H9 (cell line): ENCODE measurements at regions not wholly inside any gene's neighbourhood (a gene's known extent, or its start where the extent isn't known, plus 50 kb on each side); places are given as distances from the start of the nearest gene placed in this dataset.

Experiments
- DNase-seq: peaks from one replicate; pipeline ENCODE4 v3.0.0-alpha.2; 2017
- H2AFZ ChIP-seq: one replicate; pipeline ENCODE4 v1.6.1; 2013; ENCODE audit warnings: mild to moderate bottlenecking, low read length, control low read depth, moderate library complexity
- H2AK5ac ChIP-seq: 2 replicates; pipeline ENCODE4 v1.6.1; 2013; ENCODE audit warnings: low read length, control low read depth, mixed read lengths; ENCODE audit not compliant: insufficient read length
- H2BK120ac ChIP-seq: one replicate; pipeline ENCODE4 v1.6.1; 2013; ENCODE audit warnings: low read depth, mild to moderate bottlenecking, low read length, control low read depth, inconsistent platforms; ENCODE audit not compliant: poor library complexity, severe bottlenecking
- H2BK12ac ChIP-seq: 2 replicates; pipeline ENCODE4 v1.6.1; 2013; ENCODE audit warnings: low read length, control low read depth, mixed read lengths, low read depth; ENCODE audit not compliant: insufficient read length
- H2BK15ac ChIP-seq: 2 replicates; pipeline ENCODE4 v1.6.1; 2013; ENCODE audit warnings: low read depth, low read length, control low read depth
- H2BK20ac ChIP-seq: one replicate; pipeline ENCODE4 v1.6.1; 2013; ENCODE audit warnings: low read depth, mild to moderate bottlenecking, low read length, control low read depth, inconsistent platforms; ENCODE audit not compliant: poor library complexity, severe bottlenecking
- H2BK5ac ChIP-seq: 2 replicates; pipeline ENCODE4 v1.6.1; 2013; ENCODE audit warnings: low read length, control low read depth, mixed read lengths; ENCODE audit not compliant: insufficient read length
- H3K14ac ChIP-seq: 2 replicates; pipeline ENCODE4 v1.6.1; 2013; ENCODE audit warnings: low read length, control low read depth; ENCODE audit not compliant: insufficient read depth
- H3K18ac ChIP-seq: 2 replicates; pipeline ENCODE4 v1.6.1; 2013; ENCODE audit warnings: low read depth, mild to moderate bottlenecking, mixed read lengths, low read length, control low read depth; ENCODE audit not compliant: insufficient read length
- H3K23ac ChIP-seq: 2 replicates; pipeline ENCODE4 v1.6.1; 2013; ENCODE audit warnings: low read length, control low read depth, mixed read lengths, low read depth; ENCODE audit not compliant: insufficient read length
- H3K23me2 ChIP-seq: 2 replicates; pipeline ENCODE4 v1.6.1; 2013; ENCODE audit warnings: low read depth, mild to moderate bottlenecking, mixed read lengths, low read length, control low read depth; ENCODE audit not compliant: insufficient read length, poor library complexity, severe bottlenecking
- H3K27ac ChIP-seq: 2 replicates; pipeline ENCODE4 v1.5.1; 2013; ENCODE audit warnings: low read length, control low read depth, mixed read lengths, low read depth; ENCODE audit not compliant: insufficient read length
- H3K27me3 ChIP-seq: 2 replicates; pipeline ENCODE4 v1.6.1; 2013; ENCODE audit warnings: low read length, control low read depth, inconsistent platforms; ENCODE audit not compliant: insufficient read depth
- H3K4ac ChIP-seq: 2 replicates; pipeline ENCODE4 v1.6.1; 2013; ENCODE audit warnings: low read depth, mild to moderate bottlenecking, control low read depth, inconsistent platforms, low read length, moderate library complexity
- H3K4me1 ChIP-seq: 2 replicates; pipeline ENCODE4 v1.6.1; 2013; ENCODE audit warnings: low read length, control low read depth, inconsistent platforms; ENCODE audit not compliant: insufficient read depth
- H3K4me2 ChIP-seq: 2 replicates; pipeline ENCODE4 v1.6.1; 2013; ENCODE audit warnings: low read length, control low read depth, mixed read lengths; ENCODE audit not compliant: insufficient read length, insufficient read depth
- H3K56ac ChIP-seq: 2 replicates; pipeline ENCODE4 v1.6.1; 2013; ENCODE audit warnings: low read depth, mild to moderate bottlenecking, mixed read lengths, low read length, control low read depth; ENCODE audit not compliant: insufficient read length
- H3K79me1 ChIP-seq: 2 replicates; pipeline ENCODE4 v1.6.1; 2013; ENCODE audit warnings: low read depth, mild to moderate bottlenecking, moderate library complexity, low read length, control low read depth, inconsistent platforms; ENCODE audit not compliant: insufficient read depth, poor library complexity, severe bottlenecking
- H3K79me2 ChIP-seq: 2 replicates; pipeline ENCODE4 v1.6.1; 2013; ENCODE audit warnings: low read length, control low read depth, inconsistent platforms; ENCODE audit not compliant: insufficient read depth
- H3K9ac ChIP-seq: 2 replicates; pipeline ENCODE4 v1.6.1; 2013; ENCODE audit warnings: low read length, control low read depth, mixed read lengths; ENCODE audit not compliant: insufficient read length; ENCODE audit errors: extremely low read depth
- H3K9me3 ChIP-seq: one replicate; pipeline ENCODE4 v1.6.1; 2013; ENCODE audit warnings: low read depth, low read length, inconsistent platforms; ENCODE audit not compliant: control insufficient read depth
- H3T11ph ChIP-seq: one replicate; pipeline ENCODE4 v1.6.1; 2013; ENCODE audit warnings: mild to moderate bottlenecking, low read length, control low read depth, inconsistent platforms
- H4K20me1 ChIP-seq: one replicate; pipeline ENCODE4 v1.6.1; 2013; ENCODE audit not compliant: control insufficient read depth, insufficient read length, insufficient read depth
- H4K5ac ChIP-seq: 2 replicates; pipeline ENCODE4 v1.6.1; 2013; ENCODE audit warnings: low read depth, mild to moderate bottlenecking, mixed read lengths, low read length, control low read depth; ENCODE audit not compliant: insufficient read length
- H4K8ac ChIP-seq: replicated peaks from 2 replicates; pipeline ENCODE4 v1.6.1; 2013; ENCODE audit warnings: low read length, control low read depth, mixed read lengths, low read depth; ENCODE audit not compliant: insufficient read length
- H4K91ac ChIP-seq: 2 replicates; pipeline ENCODE4 v1.6.1; 2013; ENCODE audit warnings: low read depth, mild to moderate bottlenecking, moderate library complexity, mixed read lengths, low read length, control low read depth; ENCODE audit not compliant: insufficient read length
- H3K27ac Mint-ChIP-seq, 3 experiments: 2 replicates in 2 of 3; 3 replicates in 1 of 3; pipeline ENCODE4 v1.8.0; 2020 to 2021; ENCODE audit warnings: mixed read lengths in 3 of 3, mild to moderate bottlenecking in 1 of 3, moderate library complexity in 1 of 3
- H3K27me3 Mint-ChIP-seq: 2 replicates; pipeline ENCODE4 v1.8.0; 2021; ENCODE audit warnings: low read depth, mild to moderate bottlenecking, moderate library complexity, mixed read lengths
- H3K36me3 Mint-ChIP-seq, 3 experiments: 2 replicates in 2 of 3; 3 replicates in 1 of 3; pipeline ENCODE4 v1.8.0; 2020 to 2021; ENCODE audit warnings: low read depth in 3 of 3, mixed read lengths in 3 of 3; ENCODE audit not compliant: insufficient read depth in 1 of 3
- H3K4me1 Mint-ChIP-seq, 2 experiments: 2 replicates each; pipeline ENCODE4 v1.8.0; 2020; ENCODE audit warnings: mixed read lengths in 2 of 2
- H3K4me3 Mint-ChIP-seq, 2 experiments: 2 replicates in 1 of 2; 3 replicates in 1 of 2; pipeline ENCODE4 v1.8.0; 2020 to 2021; ENCODE audit warnings: mild to moderate bottlenecking in 2 of 2, mixed read lengths in 2 of 2, moderate library complexity in 1 of 2
- H3K9me3 Mint-ChIP-seq, 2 experiments: 2 replicates in 1 of 2; 3 replicates in 1 of 2; pipeline ENCODE4 v1.8.0; 2020; ENCODE audit warnings: mild to moderate bottlenecking in 2 of 2, mixed read lengths in 2 of 2, moderate library complexity in 1 of 2
- WGBS: extraction: QIAGEN DNeasy Blood & Tissue Kit; methylation state at CpG from one replicate; pipeline ENCODE4 v1.1.7; 2013; ENCODE audit warnings: missing lambda C conversion rate, low lambda C conversion rate, mixed read lengths; ENCODE audit not compliant: insufficient read length; ENCODE audit errors: extremely low coverage; 5-methylcytosine and 5-hydroxymethylcytosine counted together
- TF ChIP-seq, protein P1 (sequence below): fragments of 200-600 bp; sonication (generic); conservative IDR thresholded peaks from 3 replicates; pipeline ENCODE4 v1.8.0; 2021; ENCODE audit warnings: antibody characterized with exemption, mild to moderate bottlenecking

DNA sequence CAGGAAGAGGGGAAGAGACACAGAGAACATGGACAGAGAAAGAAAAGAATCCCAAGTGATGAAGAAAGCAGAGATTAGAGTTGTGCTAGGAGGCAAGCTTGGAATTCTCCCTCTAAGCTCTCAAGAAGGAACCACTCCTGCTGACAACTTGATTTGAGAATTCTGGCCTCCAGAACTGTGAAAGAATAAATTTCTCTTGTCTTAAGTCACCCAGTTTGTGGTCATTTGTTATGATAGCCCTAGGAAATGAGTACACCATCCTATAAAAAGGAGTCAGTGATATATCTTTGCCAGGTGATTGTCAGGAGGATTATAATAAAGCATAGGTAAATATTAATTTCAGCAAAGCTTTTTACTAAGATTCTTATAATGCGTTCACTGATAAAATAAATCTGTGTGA, 82.7 kb upstream of the TFEC start:
- no peak overlapping the region for H3K27ac ChIP-seq
- TF ChIP-seq, protein P1, sequence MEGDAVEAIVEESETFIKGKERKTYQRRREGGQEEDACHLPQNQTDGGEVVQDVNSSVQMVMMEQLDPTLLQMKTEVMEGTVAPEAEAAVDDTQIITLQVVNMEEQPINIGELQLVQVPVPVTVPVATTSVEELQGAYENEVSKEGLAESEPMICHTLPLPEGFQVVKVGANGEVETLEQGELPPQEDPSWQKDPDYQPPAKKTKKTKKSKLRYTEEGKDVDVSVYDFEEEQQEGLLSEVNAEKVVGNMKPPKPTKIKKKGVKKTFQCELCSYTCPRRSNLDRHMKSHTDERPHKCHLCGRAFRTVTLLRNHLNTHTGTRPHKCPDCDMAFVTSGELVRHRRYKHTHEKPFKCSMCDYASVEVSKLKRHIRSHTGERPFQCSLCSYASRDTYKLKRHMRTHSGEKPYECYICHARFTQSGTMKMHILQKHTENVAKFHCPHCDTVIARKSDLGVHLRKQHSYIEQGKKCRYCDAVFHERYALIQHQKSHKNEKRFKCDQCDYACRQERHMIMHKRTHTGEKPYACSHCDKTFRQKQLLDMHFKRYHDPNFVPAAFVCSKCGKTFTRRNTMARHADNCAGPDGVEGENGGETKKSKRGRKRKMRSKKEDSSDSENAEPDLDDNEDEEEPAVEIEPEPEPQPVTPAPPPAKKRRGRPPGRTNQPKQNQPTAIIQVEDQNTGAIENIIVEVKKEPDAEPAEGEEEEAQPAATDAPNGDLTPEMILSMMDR = no peak
- no peak overlapping the region for H2AFZ ChIP-seq
- Mint-ChIP-seq H3K9me3 (no peaks in the 10 kb centered on the region; a peak in 1 of 5 replicates), H3K36me3 (peaks cover 0 to 4% (median 0%) of the 10 kb centered on the region in 3 experiments; a peak in 2 of 7 replicates), H3K27me3 (peaks cover 4% of the 10 kb centered on the region; the same call in 1 of the 2 replicates), H3K4me3 (no peak overlapping the region), H3K4me1 (no peaks in the 10 kb centered on the region), H3K27ac (no peak overlapping the region)
- no peak overlapping the region for H2AK5ac ChIP-seq
- H3K79me1 ChIP-seq = no peaks in the 10 kb centered on the region
- H3K23ac ChIP-seq = no peak overlapping the region
- H4K8ac ChIP-seq = no peak overlapping the region
- no peak overlapping the region for H3K9ac ChIP-seq
- no peak for DNase-seq
- H3K23me2 ChIP-seq = no peaks in the 10 kb centered on the region
- H4K91ac ChIP-seq = no peak overlapping the region
- H4K5ac ChIP-seq = no peak overlapping the region
- H3K27me3 ChIP-seq = no peaks in the 10 kb centered on the region
- WGBS = no CpG with 5 or more reads among the region's 1 CpG
- no peak overlapping the region for H2BK20ac ChIP-seq
- no peak overlapping the region for H2BK5ac ChIP-seq
- H3K4me2 ChIP-seq = no peak overlapping the region
- no peak overlapping the region for H2BK12ac ChIP-seq
- H2BK120ac ChIP-seq = no peak overlapping the region
- H4K20me1 ChIP-seq = no peaks in the 10 kb centered on the region
- no peaks in the 10 kb centered on the region for H3K9me3 ChIP-seq
- H3K79me2 ChIP-seq = no peaks in the 10 kb centered on the region
- H3K18ac ChIP-seq = no peak overlapping the region
- no peaks in the 10 kb centered on the region for H3K4me1 ChIP-seq
- no peak overlapping the region for H3K14ac ChIP-seq
- no peak overlapping the region for H3K56ac ChIP-seq
- H3K4ac ChIP-seq = no peak overlapping the region
- no peak overlapping the region for H2BK15ac ChIP-seq
- no peak overlapping the region for H3T11ph ChIP-seq
